Activated naive CD4-positive, alpha-beta T cell treated with Interleukin-2 at 50 U/mL for 16 hours (primary cell): ENCODE measurements at regions not wholly inside any gene's neighbourhood (a gene's known extent, or its start where the extent isn't known, plus 50 kb on each side); places are given as distances from the start of the nearest gene placed in this dataset.
A peak's percentile ranks its signal among the peaks of the same experiment; 100 is the strongest.
"Not testable (repeated sequence)": the region's sequence is repeated elsewhere in the genome, so short reads cannot be mapped to it uniquely, and the experiment has no call there.

Experiments used
- DNase-seq: peaks from one replicate; pipeline ENCODE4 v3.0.0-alpha.2; 2020

DNA sequence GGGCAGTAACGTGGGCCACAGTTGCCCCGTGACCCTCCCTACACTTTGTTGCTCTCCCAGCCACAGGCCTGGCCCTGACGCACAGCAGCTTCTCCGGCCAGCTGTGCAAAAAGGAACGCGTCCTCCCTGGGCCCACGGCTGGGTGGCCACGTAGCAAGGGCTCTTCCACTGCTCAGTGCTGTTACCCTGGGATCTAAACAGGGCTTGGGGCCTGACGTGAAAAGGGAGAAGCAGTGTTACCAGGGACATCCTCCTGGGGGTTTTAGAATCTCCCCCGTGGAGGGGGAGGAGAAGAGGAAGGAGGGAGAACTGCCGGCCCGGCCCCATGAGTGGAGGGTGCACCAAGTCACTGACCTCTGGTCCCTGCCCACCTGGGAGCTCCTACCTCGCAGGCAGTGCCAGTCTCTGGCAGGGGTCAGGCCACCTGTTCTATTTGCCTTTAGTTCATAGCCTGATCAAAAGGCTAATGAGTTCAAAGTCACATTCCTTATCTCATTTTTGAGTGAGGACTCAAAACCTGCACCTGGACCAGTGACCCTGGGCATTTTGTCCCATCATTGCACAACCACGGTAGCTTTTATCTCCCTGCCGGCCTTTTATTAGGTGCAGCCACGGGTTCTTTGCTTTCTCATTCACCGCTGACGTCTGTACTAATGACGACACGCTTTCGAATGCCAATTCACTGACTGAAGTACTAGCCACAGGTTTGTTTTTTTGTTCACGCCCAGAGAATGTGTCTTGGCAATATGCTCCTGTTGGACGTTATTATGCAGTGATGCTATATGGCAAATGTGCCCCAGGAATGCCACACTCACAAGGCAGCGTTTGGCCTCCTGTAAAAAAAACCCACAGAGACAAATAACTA is 4424.6 kb upstream of the TPTE start:
- not testable (repeated sequence) for DNase-seq

DNA sequence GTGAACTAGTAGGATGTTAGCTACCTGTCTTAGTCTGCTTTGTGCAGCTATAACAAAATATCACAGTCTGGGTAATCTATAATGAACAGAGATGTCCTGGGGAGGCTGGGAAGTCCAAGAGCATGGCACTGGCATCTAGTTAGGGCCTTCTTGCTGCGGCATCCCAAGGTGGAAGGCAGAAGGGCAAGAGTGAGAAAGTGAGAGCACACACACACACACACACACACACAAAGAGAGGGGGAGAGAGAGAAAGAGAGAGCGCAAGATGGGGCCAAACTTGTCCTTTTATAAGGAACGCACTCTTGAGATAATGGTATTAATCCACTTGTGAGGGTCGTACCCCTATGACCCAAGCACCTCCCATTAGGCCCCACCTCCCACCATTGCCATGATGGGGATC is 4423.6 kb upstream of the TPTE start:
- not testable (repeated sequence) for DNase-seq

GRCh38 chr21:6098191-6098935 is 4423.0 kb upstream of the TPTE start:
- DNase-seq: not testable (repeated sequence)

DNA sequence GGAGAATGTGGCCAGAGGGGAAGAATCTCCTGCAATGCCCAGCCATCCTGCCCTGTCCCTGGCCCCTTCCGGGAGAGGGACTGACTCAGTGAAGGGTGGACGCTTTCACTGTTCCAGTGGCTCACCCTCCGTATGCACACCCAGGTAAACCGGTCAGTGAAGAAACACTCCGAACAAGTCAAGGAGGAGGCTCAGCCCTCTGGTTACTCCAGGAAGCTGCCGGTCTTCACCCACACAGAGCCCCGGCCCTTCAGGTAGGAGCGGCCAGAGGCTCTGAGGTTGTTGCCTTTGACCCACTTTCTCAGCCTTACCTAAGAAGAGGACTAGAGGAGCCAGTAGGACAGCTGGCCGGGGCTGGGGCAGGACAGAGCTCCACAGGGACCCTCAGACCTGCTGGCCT is 4419.8 kb upstream of the TPTE start:
- DNase-seq: not testable (repeated sequence)

GRCh38 chr21:6104546-6104945 is 4416.8 kb upstream of the TPTE start:
- not testable (repeated sequence) for DNase-seq

GRCh38 chr21:6106686-6107567 is 4414.5 kb upstream of the TPTE start:
- DNase-seq: not testable (repeated sequence)

- not testable (repeated sequence) for DNase-seq
Measured at GRCh38 chr21:6108894-6109293, 4412.5 kb upstream of the TPTE start.

DNA sequence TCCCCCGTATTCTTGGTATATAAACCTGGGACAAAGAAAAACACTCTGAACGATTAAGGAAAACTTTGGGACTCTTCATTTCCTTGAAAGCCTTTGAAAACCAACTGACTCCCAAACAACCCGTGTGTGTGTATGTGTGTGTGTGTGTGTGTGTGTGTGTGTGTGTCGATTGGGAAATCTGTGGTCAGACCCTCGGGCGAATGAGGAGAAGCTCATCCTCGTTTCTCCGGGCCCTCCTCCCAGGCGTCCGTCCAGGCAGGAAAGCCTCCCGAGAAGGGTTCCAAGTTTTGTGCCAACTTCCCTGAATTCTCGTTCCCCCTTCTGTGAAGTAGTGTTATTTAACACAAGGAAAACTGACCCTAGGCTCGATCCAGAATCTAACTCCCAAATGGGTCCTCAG is 4411.6 kb upstream of the TPTE start:
- not testable (repeated sequence) for DNase-seq

- not testable (repeated sequence) for DNase-seq
Measured at GRCh38 chr21:6110716-6111343, 4410.6 kb upstream of the TPTE start.

DNA sequence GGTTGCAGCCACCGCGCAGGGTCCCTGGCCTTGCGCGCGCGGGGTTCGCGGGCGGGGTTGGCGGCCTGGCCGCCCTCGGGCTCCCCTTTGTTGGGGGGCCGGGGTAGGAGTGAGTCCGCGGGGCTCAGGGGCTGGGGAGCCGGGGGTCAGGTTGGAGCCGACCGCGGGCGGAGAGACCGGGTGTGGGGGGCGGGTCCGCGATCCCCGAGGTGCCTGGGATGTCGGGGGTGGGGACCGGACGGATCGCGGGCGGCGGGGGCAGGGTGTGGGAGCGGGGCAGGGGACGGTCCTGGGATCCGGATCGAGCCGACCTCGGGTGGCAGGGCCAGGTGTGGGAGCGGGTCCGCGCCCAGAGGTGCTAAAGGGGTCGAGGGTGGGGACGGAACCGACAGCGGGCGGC is 4410.0 kb upstream of the TPTE start:
- DNase-seq: peak; percentile 6

GRCh38 chr21:6118336-6118735 is 4403.0 kb upstream of the TPTE start:
- DNase-seq: not testable (repeated sequence)

DNA sequence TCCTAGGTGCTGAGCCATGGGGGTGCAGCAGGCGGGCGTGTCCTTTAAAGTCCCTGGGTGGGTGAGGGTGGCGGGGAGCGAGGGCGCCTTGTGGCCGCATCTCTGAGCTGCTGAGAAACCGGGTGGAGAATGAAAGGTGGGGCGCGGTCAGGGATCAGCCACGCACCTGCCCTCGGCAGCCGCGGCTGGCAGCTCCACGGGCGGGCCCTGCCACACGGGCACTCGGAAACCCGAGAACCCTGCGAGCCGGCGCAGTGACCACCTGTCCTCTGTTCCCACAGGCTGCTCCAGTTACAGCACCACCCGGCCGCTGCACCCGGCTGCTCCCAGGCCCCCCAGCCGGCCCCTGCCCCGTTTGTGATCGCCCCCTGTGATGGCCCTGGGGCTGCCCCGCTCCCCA is 4400.5 kb upstream of the TPTE start:
- not testable (repeated sequence) for DNase-seq

DNA sequence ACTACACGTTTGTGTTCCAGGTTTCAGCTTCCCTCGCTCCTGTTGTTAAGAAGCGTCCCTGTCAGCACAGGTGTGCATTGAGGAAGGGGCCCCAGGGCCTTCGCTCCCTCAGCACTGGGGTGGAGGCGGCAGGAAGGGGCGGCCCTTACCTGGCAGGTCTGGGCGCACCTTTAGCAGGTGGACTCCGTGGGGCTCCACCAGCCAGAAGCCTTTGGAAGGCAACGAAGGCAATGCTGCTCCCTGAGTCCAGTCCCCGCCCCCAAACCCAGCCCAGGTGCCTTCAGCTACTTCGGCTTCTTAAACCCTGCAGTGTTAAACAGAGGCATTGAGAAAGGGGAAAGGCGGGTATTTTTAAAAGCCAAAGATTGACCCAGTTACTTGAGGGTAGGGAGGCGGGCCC is 4398.8 kb upstream of the TPTE start:
- DNase-seq: not testable (repeated sequence)

- DNase-seq: not testable (repeated sequence)
Measured at GRCh38 chr21:6123224-6123623, 4398.2 kb upstream of the TPTE start.

- not testable (repeated sequence) for DNase-seq
Measured at GRCh38 chr21:6125549-6126240, 4395.7 kb upstream of the TPTE start.

GRCh38 chr21:6126976-6127732 is 4394.2 kb upstream of the TPTE start:
- DNase-seq: not testable (repeated sequence)

DNA sequence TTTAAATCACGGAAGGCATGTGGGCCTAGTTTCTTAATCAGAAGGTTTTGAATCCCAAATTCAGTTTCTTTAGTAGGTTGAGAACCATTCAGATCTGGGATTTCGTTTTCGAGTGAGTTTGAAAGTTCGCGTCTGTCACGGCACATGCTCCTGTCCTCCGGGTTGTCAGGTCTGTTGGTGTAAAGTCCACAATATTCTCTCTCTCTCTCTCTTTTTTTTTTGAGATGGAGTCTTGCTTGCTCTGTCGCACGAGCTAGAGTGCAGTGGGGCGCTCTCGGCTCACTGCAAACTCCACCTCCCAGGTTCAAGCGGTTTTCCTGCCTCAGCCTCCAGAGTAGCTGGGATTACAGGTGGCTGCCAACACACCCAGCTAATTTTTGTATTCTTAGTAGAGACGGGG is 4390.6 kb upstream of the TPTE start:
- not testable (repeated sequence) for DNase-seq

- DNase-seq: not testable (repeated sequence)
Measured at GRCh38 chr21:6133373-6133772, 4388.0 kb upstream of the TPTE start.

DNA sequence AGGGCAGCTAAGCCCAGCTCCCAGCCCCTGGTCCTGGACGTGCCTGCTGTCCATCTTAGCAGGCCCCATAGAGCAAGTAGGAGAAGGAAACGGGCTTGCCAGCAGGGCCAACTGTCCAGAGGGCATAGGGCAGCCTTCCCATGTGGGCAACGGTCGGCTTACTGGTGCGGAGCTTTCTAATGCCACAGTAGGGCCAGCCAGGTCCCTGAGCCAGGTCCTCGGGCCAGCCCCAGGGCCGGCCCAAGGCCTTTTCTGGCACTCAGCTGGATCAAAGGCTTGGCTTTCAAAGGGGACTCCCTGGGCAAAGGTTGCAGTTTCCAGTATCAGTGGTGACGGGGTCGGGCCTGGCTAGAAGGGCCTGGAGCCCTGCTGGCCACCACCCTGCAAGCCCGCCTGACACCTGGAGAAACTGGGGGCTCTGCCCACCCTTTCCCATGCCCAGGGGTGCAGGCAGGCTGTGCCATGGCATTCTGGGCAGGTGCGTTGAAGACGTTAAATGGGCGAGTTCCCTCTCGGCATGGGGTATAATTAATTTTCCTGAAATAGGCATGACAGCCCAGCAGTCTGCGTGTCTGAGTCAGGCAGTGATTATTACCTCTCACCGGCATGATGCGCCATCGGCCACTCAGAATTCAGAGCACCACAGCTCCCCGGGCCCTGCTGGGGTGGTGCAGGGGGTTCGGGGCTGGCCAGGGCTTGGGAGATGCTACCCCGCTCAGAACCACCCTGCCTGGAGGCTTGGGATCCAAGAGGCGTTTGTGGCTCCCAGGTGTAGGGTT is 4387.3 kb upstream of the TPTE start:
- not testable (repeated sequence) for DNase-seq

DNA sequence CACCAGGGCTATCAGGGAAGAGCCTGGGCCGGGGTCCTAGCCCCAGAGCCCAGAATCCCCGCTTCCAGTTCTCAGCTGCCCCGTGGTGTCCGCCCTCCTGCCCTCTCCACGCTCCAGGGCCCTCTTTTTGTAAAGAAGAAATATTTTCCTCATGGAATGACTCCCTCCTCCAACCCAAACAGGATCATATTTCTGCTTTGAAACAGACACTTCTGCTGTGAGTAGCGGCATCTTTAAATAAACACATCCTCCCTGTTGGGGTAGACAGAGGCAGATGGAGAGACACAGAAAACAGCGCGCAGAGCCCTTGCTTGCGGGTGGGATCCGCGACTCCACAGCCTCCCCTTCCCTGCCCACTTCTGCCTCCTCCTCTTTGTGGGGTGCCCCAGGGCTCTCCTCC is 4384.7 kb upstream of the TPTE start:
- DNase-seq: not testable (repeated sequence)
